Heart right ventricle (tissue), 16 donors: ENCODE measurements at regions not wholly inside any gene's neighbourhood (a gene's known extent, or its start where the extent isn't known, plus 50 kb on each side); places are given as distances from the start of the nearest gene placed in this dataset.

Source experiments
- ATAC-seq, 8 donors: fragments of 200-7000 bp; cut with Tn5 transposase; one replicate each; pipeline ENCODE4 v1.9.1; 2020; ENCODE audit warnings: mild to moderate bottlenecking in 8 of 8, moderate library complexity in 8 of 8, moderate number of reproducible peaks in 1 of 8
- DNase-seq, 2 donors: peaks; one replicate each; pipeline ENCODE4 v3.0.0-alpha.2; 2020
- H3K27ac ChIP-seq, 10 donors: fragments of 200-600 bp; sonication (generic) in 2 of 10; one replicate each; pipeline versions ENCODE4 v1.5.0 to v1.8.0; 2020 to 2022; ENCODE audit warnings: mild to moderate bottlenecking in 3 of 10
- H3K27me3 ChIP-seq, 7 donors: fragments of 200-600 bp; one replicate each; pipeline ENCODE4 v1.8.0; 2021 to 2022; ENCODE audit warnings: mild to moderate bottlenecking in 2 of 7
- H3K36me3 ChIP-seq, 9 donors: fragments of 200-600 bp; sonication (generic) in 1 of 9; one replicate each; pipeline versions ENCODE4 v1.5.0 to v1.8.0; 2020 to 2022; ENCODE audit warnings: mild to moderate bottlenecking in 2 of 9
- H3K4me1 ChIP-seq, 9 donors: fragments of 200-600 bp; sonication (generic) in 1 of 9; one replicate each; pipeline versions ENCODE4 v1.5.0 to v1.8.0; 2020 to 2022; ENCODE audit warnings: mild to moderate bottlenecking in 4 of 9
- H3K4me3 ChIP-seq, 10 donors: fragments of 200-600 bp; sonication (generic) in 2 of 10; one replicate each; pipeline versions ENCODE4 v1.5.0 to v1.8.0; 2020 to 2022; ENCODE audit warnings: mild to moderate bottlenecking in 7 of 10, moderate library complexity in 2 of 10
- H3K9me3 ChIP-seq, 11 donors: fragments of 200-600 bp in 10 of 11; sonication (generic) in 2 of 11; one replicate each; pipeline versions ENCODE4 v1.5.0 to v1.8.0; 2013 to 2022; ENCODE audit warnings: mild to moderate bottlenecking in 2 of 11, control low read depth in 1 of 11, moderate library complexity in 1 of 11
- WGBS, 2 donors: extraction: QIAGEN DNeasy Blood & Tissue Kit; methylation state at CpG; one replicate each; pipeline ENCODE4 v1.1.7; 2013; ENCODE audit warnings: inconsistent platforms in 1 of 2; 5-methylcytosine and 5-hydroxymethylcytosine counted together
- intact Hi-C, 10 donors: fragments of 100-400 bp; cut with DNase I; formaldehyde crosslinking; loops; one replicate each; pipeline versions ENCODE4 v1.11.1 to v1.14.2; 2022
- TF ChIP-seq, protein P1 (sequence below), 9 donors: fragments of 200-600 bp; sonication (generic) in 2 of 9; IDR thresholded peaks; one replicate each; pipeline versions ENCODE4 v1.5.0 to v1.8.0; 2021 to 2022; ENCODE audit warnings: antibody characterized with exemption in 9 of 9, mild to moderate bottlenecking in 5 of 9, moderate library complexity in 1 of 9
- donor health status: Arrhythmogenic right ventricular cardiomyopathy.
- donor health status: ischemic (EF 13 %, LVEDD 7.1; RV severe dilation, severe dysfunction).
- donor health status: healthy with polysubstance abuse.
- donor health status: DM: no; HTN: yes; CAD: no.
- donor health status: DM: no; HTN: no; CAD: no.
- donor health status: ischemic (EF 25% LVEDD 6.9; RV normal size, moderate dysfunction).
- donor health status: ischemic (EF 25% LVEDD 5.7; RV mildly dilated, moderate dysfunction).
- donor health status: healthy.
- donor health status: DM: yes; HTN: yes; CAD: no.
- donor health status: Ischemic cardiomyopathy.
- donor health status: ischemic (EF 35%, LVEDD 5.7; RV mildly dilated, moderate dysfunction).
- donor health status: nonischemic (EF 11% LVEDD 7.7; RV severe dilation, severe dysfunction).
- donor health status: DM: yes; HTN: yes; CAD: no.
- donor health status: PGD.
- donor health status: ischemic (EF 29% LVEDD 5.4; RV normal size, mild dysfunction).
- donor health status: nonischemic (EF 23%, LVEDD 6.1; RV moderate dilation, normal function).

DNA sequence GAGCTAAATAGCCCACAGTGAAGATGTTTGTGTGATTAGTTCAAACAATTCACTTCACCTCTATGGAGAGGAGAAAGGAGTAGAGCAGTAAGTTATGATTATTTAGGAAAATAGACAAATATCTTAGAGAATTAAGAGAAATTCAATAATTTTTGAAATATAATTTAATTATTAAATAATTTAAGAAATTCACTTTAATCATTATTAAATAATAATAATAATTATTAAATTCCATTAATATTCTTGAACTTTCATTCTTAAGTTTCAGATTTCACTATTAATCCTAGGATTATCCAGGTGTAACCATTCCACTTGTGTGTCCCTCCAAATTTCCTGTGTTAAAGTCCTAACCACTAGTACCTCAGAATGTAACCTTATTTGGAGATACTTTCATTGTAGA is 58.9 kb upstream of the RGS18 start:
- DNase-seq = no peak
- no peaks in the 10 kb centered on the region for H3K27me3 ChIP-seq
- no peak overlapping the region for H3K4me3 ChIP-seq
- no peak for ATAC-seq
- TF ChIP-seq, protein P1, sequence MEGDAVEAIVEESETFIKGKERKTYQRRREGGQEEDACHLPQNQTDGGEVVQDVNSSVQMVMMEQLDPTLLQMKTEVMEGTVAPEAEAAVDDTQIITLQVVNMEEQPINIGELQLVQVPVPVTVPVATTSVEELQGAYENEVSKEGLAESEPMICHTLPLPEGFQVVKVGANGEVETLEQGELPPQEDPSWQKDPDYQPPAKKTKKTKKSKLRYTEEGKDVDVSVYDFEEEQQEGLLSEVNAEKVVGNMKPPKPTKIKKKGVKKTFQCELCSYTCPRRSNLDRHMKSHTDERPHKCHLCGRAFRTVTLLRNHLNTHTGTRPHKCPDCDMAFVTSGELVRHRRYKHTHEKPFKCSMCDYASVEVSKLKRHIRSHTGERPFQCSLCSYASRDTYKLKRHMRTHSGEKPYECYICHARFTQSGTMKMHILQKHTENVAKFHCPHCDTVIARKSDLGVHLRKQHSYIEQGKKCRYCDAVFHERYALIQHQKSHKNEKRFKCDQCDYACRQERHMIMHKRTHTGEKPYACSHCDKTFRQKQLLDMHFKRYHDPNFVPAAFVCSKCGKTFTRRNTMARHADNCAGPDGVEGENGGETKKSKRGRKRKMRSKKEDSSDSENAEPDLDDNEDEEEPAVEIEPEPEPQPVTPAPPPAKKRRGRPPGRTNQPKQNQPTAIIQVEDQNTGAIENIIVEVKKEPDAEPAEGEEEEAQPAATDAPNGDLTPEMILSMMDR (IDR thresholded peaks at IDR 0.05) = no peak
- H3K4me1 ChIP-seq = no peaks in the 10 kb centered on the region
- peaks cover 0 to 6% (median 0%) of the 10 kb centered on the region in 11 donors for H3K9me3 ChIP-seq
- intact Hi-C loops = no loop called here
- H3K36me3 ChIP-seq = no peaks in the 10 kb centered on the region
- no peak overlapping the region for H3K27ac ChIP-seq

DNA sequence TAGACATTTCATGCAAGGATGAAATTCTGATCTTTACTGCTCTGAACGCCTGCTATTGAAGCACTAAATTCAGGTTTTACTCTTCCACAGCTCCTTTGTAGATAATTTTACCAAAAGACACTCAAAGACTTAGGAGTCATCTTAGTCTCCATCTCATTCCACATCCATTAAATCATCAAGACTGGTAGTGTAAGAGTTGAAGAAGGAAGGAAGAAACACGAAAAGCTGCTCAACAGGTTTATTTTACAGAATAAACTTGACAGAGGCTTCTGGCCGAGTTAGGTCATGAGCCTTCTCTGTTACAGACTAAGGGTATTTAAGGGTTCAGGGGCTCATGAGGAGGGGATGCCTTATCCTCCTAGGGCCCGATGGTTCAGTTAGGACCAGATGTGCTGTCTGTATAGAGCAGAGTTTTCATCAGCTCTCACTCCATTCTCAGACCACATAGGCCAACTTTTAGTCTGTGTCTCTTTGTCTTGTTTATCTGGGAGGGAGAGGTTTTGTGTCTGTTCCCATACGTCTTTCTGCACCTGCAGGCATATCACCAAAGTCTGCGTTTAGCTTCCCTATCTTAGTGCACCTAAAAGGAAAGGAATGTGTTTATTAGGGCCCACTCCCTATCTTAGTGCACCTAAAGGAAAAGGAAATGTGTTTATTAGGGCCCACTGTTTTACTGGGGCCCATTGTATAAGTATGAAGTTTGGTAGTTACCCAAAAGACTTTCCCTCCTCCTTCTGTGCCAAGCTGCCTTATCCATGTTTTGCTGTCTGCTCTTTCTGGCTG is 57.4 kb upstream of the RGS18 start:
- Histone ChIP-seq H3K36me3 (no peaks in the 10 kb centered on the region), H3K9me3 (peaks cover 0 to 6% (median 0%) of the 10 kb centered on the region in 11 donors), H3K27me3 (no peaks in the 10 kb centered on the region), H3K4me1 (no peaks in the 10 kb centered on the region), H3K27ac (no peak overlapping the region), H3K4me3 (no peak overlapping the region)
- TF ChIP-seq, protein P1 (IDR thresholded peaks at IDR 0.05) = no peak
- 63 to 65% methylated on average over 6 of the region's 6 CpGs for WGBS, 2 donors
- intact Hi-C loops = no loop called here
- DNase-seq (no peak), ATAC-seq (no peak)

- Histone ChIP-seq H3K27ac (no peak overlapping the region), H3K9me3 (no peaks in the 10 kb centered on the region), H3K27me3 (no peaks in the 10 kb centered on the region), H3K4me1 (no peaks in the 10 kb centered on the region), H3K36me3 (no peaks in the 10 kb centered on the region), H3K4me3 (no peak overlapping the region)
- ATAC-seq (no peak), DNase-seq (no peak)
- intact Hi-C loops = no loop called here
- TF ChIP-seq, protein P1 (IDR thresholded peaks at IDR 0.05) = no peak
These were observed 54.1 kb upstream of the RGS18 start for GRCh38 chr1:192104128-192104527.

DNA sequence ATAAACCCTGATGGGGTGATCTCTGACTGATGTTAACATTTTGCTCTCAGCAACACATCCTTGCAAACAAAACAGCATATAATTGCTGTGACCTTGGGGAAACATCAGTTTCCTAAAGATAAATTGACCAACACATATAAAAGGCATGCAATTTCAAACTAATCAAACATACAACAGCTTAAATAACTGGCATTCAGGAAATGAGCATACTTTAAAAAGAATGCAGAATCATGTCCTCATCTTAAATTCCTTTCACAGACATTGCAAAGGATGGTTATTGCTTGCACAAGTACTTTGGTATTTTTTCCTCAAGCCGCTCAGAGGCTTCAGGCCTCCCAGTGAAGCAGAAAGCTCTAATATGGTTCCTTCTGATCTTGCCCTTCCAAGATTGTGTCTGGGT is 53.4 kb upstream of the RGS18 start:
- intact Hi-C loops = no loop called here
- 63 to 66% methylated on average over 1 of the region's 1 CpG for whole genome bisulfite sequencing, 2 donors
- DNase-seq = no peak
- Histone ChIP-seq H3K27me3 (no peaks in the 10 kb centered on the region), H3K4me3 (no peak overlapping the region), H3K9me3 (no peaks in the 10 kb centered on the region), H3K4me1 (no peaks in the 10 kb centered on the region), H3K27ac (no peak overlapping the region), H3K36me3 (no peaks in the 10 kb centered on the region)
- TF ChIP-seq, protein P1 (IDR thresholded peaks at IDR 0.05) = no peak
- ATAC-seq = no peak
